ENCODE measurements at regions not wholly inside any gene's neighbourhood (a gene's known extent, or its start where the extent isn't known, plus 50 kb on each side); places are given as distances from the start of the nearest gene placed in this dataset.
A peak's percentile ranks its signal among the peaks of the same experiment; 100 is the strongest.

- DNase-seq (ENCODE audit: low read depth), result no peak
- TF ChIP-seq, protein P1, sequence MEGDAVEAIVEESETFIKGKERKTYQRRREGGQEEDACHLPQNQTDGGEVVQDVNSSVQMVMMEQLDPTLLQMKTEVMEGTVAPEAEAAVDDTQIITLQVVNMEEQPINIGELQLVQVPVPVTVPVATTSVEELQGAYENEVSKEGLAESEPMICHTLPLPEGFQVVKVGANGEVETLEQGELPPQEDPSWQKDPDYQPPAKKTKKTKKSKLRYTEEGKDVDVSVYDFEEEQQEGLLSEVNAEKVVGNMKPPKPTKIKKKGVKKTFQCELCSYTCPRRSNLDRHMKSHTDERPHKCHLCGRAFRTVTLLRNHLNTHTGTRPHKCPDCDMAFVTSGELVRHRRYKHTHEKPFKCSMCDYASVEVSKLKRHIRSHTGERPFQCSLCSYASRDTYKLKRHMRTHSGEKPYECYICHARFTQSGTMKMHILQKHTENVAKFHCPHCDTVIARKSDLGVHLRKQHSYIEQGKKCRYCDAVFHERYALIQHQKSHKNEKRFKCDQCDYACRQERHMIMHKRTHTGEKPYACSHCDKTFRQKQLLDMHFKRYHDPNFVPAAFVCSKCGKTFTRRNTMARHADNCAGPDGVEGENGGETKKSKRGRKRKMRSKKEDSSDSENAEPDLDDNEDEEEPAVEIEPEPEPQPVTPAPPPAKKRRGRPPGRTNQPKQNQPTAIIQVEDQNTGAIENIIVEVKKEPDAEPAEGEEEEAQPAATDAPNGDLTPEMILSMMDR (conservative IDR thresholded peaks at IDR 0.05; ENCODE audit: low read length), result no peak
- no peak overlapping the region for H3K4me3 ChIP-seq (ENCODE audit: low read length)
Observed at GRCh38 chr6:137983269-137983668, 116.2 kb downstream of the TNFAIP3 start.

DNA sequence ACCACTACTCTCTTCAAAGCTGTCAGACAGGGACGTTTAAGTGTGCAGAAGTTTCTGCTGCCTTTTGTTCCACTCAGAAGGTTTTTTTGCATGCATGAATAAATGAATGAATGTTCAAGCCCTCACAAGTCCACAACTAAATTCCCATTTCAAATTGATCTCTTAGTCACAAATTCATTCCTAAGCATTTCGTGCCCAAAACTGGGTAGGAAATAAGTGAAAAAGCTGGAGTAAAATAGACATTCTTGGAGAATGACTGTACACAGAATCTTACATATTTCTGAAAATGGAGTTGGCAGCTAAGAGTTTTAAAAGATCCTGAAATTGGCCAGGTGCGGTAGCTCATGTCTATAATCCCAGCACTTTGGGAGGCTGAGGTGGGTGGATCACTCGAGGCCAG lies 117.6 kb downstream of the PERP start:
- no peak overlapping the region for H3K4me3 ChIP-seq (ENCODE audit: low read length)
- TF ChIP-seq, protein P1 (conservative IDR thresholded peaks at IDR 0.05; ENCODE audit: low read length), result no peak
- DNase-seq (ENCODE audit: low read depth), result peak; percentile 13

GRCh38 chr6:137995371-137995770 lies 111.8 kb downstream of the PERP start:
- TF ChIP-seq, protein P1 (conservative IDR thresholded peaks at IDR 0.05; ENCODE audit: low read length), result no peak
- H3K4me3 ChIP-seq (ENCODE audit: low read length), result no peak overlapping the region
- DNase-seq (ENCODE audit: low read depth), result no peak

DNA sequence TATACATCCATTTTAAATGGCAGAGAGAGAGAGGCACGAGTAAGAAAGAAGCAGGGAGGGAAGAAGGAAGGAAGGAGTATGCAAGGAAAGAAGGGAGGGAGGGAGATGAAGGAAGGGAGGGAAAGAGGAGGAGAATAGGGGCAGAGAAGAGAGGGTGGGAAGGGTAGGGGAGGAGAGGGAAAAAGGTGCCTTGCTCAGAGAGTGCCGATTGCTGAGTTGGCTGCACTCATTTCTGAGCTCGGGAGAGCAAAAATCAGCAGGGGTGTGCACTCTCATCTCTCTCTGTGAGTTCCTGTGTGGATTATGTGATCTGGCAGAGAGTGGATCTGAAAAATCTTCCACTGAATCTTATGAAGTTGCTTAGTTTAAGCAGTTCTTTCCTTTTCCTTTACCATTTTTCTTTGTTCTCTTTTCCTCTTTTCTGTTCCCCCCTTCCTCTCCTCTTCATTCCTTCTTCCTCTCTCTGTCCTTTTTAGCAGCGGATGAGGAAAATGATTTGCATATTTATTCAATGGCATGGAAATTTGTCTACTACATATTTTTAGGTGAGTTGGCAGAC lies 108.7 kb downstream of the PERP start:
- no peak for DNase-seq (ENCODE audit: low read depth)
- no peak overlapping the region for H3K4me3 ChIP-seq (ENCODE audit: low read length)
- TF ChIP-seq, protein P1 (conservative IDR thresholded peaks at IDR 0.05; ENCODE audit: low read length), result no peak

DNA sequence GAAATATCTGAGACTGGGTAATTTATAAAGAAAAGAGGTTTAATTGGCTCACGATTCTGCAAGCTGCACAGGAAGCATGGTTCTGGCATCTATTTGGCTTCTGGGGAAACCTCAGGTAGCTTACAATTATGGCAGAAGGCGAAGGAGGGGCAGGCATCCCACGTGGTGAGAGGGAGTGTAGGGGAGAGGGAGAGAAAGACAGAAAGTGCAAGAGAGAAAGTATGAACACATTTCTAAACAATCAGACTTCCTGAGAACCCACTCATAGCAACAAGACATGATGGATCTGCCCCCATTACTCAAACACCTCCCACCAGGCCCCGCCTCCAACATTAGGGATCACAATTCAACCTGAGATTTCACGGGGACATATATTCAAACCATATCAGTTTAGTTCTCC lies 107.4 kb downstream of the PERP start:
- TF ChIP-seq, protein P1 (conservative IDR thresholded peaks at IDR 0.05; ENCODE audit: low read length), result no peak
- DNase-seq (ENCODE audit: low read depth), result no peak
- H3K4me3 ChIP-seq (ENCODE audit: low read length), result no peak overlapping the region

- TF ChIP-seq, protein P1 (conservative IDR thresholded peaks at IDR 0.05; ENCODE audit: low read length), result no peak
- no peak for DNase-seq (ENCODE audit: low read depth)
- no peak overlapping the region for H3K4me3 ChIP-seq (ENCODE audit: low read length)
Observed at GRCh38 chr6:138000941-138001340, 106.3 kb downstream of the PERP start.

DNA sequence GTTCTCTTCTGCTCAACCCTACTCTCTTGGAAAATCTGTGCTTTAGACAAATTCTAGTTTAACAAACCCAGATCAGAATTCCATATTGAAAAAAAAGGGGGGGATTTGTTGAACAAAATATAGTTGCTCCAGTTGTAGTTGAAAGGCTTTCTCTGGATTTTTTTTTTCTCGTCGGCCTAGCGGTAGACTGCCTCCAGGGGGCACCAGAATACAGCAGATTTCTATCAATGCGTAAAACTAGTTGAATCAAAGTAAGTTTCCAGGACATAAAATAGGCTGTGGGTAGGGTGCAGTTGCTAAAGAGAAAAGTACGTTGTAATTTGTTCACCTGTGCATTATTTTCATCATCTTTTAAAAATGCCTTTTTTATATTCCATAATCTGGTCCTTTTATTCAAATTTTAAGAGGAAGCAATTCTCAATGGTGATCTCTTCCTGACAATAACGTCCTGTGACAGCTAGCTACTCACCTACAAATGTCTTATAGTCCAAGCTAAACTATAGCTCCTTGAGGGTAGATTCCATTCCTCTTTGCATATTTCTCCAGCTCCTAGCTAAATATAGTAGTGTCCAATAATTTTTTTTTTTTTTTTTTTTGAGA lies 105.4 kb downstream of the PERP start:
- TF ChIP-seq, protein P1 (conservative IDR thresholded peaks at IDR 0.05; ENCODE audit: low read length), result peak; percentile 96
- peak; percentile 39 for DNase-seq (ENCODE audit: low read depth)
- H3K4me3 ChIP-seq (ENCODE audit: low read length), result no peak overlapping the region

Data from AG10803 (cell line).